ENCODE measurements at regions not wholly inside any gene's neighbourhood (a gene's known extent, or its start where the extent isn't known, plus 50 kb on each side); places are given as distances from the start of the nearest gene placed in this dataset.

DNA sequence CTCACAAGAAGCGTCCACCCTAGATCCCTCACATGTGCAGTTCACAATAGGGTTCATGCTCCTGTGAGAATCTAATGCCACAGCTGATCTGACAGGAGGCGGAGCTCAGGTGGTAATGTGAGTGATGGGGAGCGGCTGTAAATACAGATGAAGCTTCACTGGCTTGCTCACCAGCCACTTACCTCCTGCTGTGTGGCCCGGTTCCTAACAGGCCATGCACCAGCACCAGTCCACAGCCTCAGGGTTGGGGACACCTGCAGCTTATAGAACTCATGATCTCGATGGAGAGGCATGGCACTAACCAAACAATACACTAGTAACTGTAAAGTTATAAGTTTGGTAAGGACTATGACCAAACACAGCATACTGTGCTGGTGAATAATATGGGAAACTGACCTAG lies 368.0 kb upstream of the CDH5 start:
- TF ChIP-seq EZH2 (IDR thresholded peaks at IDR 0.05; ENCODE audit: borderline replicate concordance, low read length) (no peak), CTCF (conservative IDR thresholded peaks at IDR 0.05 in 1 of 2, IDR thresholded peaks at IDR 0.05 in 1 of 2; ENCODE audit: extremely low read depth in 1 of 2, insufficient read depth in 1 of 2, low read depth in 1 of 2, low read length in 2 of 2) (no peak)
